RWPE2 (cell line): ENCODE measurements at regions not wholly inside any gene's neighbourhood (a gene's known extent, or its start where the extent isn't known, plus 50 kb on each side); places are given as distances from the start of the nearest gene placed in this dataset.

Experiments
- ATAC-seq: fragments of 200-7000 bp; cut with Tn5 transposase; 3 replicates; pipeline ENCODE4 v1.9.1; 2021; ENCODE audit warnings: low read depth
- DNase-seq: peaks from one replicate; pipeline ENCODE4 v3.0.0-alpha.2; 2020; ENCODE audit warnings: low spot score
- H3K27ac ChIP-seq: fragments of 450-650 bp; 2 replicates; pipeline ENCODE4 v1.5.1; 2017; ENCODE audit warnings: mild to moderate bottlenecking; ENCODE audit not compliant: poor library complexity, severe bottlenecking
- H3K27me3 ChIP-seq: fragments of 250-450 bp; sonication (Bioruptor Pico); 2 replicates; pipeline ENCODE4 v1.5.1; 2021; ENCODE audit warnings: mild to moderate bottlenecking, moderate library complexity; ENCODE audit not compliant: insufficient read depth, poor library complexity, severe bottlenecking
- H3K36me3 ChIP-seq: fragments of 250-450 bp; sonication (Bioruptor Pico); 2 replicates; pipeline ENCODE4 v1.5.1; 2020; ENCODE audit warnings: low read depth, mild to moderate bottlenecking, moderate library complexity
- H3K4me1 ChIP-seq: fragments of 250-450 bp; sonication (Bioruptor Pico); 2 replicates; pipeline ENCODE4 v1.5.1; 2021; ENCODE audit warnings: mild to moderate bottlenecking, moderate library complexity; ENCODE audit not compliant: insufficient read depth, poor library complexity, severe bottlenecking
- H3K4me3 ChIP-seq: fragments of 250-450 bp; sonication (Bioruptor Pico); 2 replicates; pipeline ENCODE4 v1.5.1; 2021; ENCODE audit warnings: mild to moderate bottlenecking, moderate library complexity; ENCODE audit not compliant: severe bottlenecking
- H3K9me3 ChIP-seq: fragments of 250-450 bp; sonication (Bioruptor Pico); 2 replicates; pipeline ENCODE4 v1.5.1; 2021; ENCODE audit warnings: mild to moderate bottlenecking, moderate library complexity; ENCODE audit not compliant: severe bottlenecking
- TF ChIP-seq, protein P1 (sequence below): fragments of 450-650 bp; IDR thresholded peaks from one replicate; pipeline ENCODE4 v1.5.1; 2017; ENCODE audit warnings: mild to moderate bottlenecking, moderate library complexity; ENCODE audit not compliant: poor library complexity, severe bottlenecking

DNA sequence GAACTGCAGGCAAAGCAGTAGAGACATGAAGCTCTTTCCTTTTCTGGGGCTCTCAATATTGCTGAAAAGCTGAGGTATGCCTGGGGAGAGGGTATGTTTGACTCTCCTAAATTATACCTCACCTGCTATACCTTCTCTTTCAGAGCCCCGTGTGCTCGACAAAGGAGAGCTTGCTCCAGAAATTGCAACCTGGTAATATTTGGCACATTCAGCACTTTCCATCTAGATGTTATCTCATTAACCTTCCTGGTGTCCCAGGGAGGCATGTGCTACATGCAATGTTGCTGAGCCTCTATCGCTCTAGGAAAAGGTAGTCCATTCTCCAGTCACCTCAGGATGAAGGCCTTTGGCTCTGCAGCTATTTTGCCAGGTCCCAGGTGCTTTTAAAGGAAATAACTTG lies 78.5 kb upstream of the ZSWIM6 start:
- Histone ChIP-seq H3K4me1 (peaks cover 5% of the 10 kb centered on the region), H3K9me3 (no peaks in the 10 kb centered on the region), H3K36me3 (peaks cover 5% of the 10 kb centered on the region; the same call in 1 of the 2 replicates), H3K27ac (no peak overlapping the region), H3K27me3 (no peaks in the 10 kb centered on the region), H3K4me3 (no peak overlapping the region)
- TF ChIP-seq, protein P1, sequence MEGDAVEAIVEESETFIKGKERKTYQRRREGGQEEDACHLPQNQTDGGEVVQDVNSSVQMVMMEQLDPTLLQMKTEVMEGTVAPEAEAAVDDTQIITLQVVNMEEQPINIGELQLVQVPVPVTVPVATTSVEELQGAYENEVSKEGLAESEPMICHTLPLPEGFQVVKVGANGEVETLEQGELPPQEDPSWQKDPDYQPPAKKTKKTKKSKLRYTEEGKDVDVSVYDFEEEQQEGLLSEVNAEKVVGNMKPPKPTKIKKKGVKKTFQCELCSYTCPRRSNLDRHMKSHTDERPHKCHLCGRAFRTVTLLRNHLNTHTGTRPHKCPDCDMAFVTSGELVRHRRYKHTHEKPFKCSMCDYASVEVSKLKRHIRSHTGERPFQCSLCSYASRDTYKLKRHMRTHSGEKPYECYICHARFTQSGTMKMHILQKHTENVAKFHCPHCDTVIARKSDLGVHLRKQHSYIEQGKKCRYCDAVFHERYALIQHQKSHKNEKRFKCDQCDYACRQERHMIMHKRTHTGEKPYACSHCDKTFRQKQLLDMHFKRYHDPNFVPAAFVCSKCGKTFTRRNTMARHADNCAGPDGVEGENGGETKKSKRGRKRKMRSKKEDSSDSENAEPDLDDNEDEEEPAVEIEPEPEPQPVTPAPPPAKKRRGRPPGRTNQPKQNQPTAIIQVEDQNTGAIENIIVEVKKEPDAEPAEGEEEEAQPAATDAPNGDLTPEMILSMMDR = no peak
- no peak for ATAC-seq
- no peak for DNase-seq

DNA sequence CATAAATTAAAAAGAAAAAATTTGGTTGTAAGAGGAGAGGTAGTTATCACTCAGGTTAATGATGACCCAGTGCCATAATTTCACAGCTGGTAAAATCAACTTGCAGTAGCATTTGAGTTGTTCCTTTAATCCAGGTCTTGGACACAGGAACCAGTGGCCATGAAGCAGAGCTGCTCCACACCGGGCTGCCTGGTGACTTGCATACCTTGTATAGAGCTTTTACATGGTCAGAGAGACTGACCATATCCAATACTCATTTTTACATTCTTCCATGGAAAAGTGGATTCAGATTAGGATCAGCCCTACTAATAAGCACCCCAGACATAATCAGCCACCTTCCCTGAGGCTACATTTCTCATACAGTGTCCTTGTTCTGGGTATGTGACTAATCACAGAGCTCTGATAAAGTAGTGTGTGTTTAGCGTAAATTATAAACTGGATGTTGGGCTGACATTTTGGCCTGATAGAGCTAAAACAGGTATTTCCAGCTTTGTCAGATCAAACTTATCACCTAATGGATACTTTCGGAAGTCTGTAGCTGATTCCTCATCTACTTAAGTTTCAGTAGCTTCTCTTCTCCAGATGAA lies 77.0 kb upstream of the ZSWIM6 start:
- H3K27me3 ChIP-seq = no peaks in the 10 kb centered on the region
- DNase-seq (no peak), ATAC-seq (peak; percentile 79)
- no peak overlapping the region for H3K4me3 ChIP-seq
- peaks cover 5% of the 10 kb centered on the region for H3K4me1 ChIP-seq
- TF ChIP-seq, protein P1 = no peak
- peaks cover 5% of the 10 kb centered on the region; the same call in 1 of the 2 replicates for H3K36me3 ChIP-seq
- H3K27ac ChIP-seq = no peak overlapping the region
- no peaks in the 10 kb centered on the region for H3K9me3 ChIP-seq

DNA sequence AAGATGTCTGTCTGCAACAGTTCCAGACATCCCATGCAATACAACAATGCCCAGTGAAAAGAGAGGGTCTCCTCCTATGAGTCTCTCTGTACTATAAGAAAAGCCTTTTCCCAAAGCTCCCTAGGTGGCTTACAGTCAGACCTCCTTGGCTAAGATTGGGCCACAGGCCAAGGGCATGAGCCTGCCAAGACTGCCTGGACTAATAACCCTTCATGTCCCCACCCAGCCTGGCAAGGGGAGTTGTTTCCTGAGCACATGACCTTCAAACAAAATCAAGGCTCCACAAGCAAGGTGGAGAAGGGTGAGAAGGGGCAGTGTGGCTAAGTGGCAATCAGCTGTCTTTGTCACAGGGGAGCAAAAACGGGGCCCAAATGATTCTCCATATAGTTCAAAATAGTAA lies 75.6 kb upstream of the ZSWIM6 start:
- TF ChIP-seq, protein P1 = no peak

DNA sequence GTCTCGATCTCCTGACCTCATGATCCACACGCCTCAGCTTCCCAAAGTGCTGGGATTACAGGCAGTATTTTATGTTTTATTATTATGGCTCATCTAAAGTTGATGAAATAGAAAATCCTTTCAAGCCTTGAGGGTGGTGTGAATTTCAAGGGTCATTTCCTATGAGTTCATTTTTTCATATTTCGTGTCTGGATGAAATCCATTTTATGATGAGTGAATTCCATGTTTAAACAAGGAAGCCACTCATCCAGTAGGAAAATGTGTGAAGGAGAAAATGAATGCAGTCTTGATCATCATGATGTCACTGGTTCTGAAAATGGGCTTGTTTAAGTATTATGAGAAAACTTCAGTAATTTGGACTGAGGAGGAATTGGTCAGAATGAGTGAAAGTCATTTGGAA lies 74.6 kb upstream of the ZSWIM6 start:
- no peak overlapping the region for H3K4me3 ChIP-seq
- ATAC-seq (no peak), DNase-seq (no peak)
- H3K4me1 ChIP-seq = peaks cover 5% of the 10 kb centered on the region
- no peaks in the 10 kb centered on the region for H3K9me3 ChIP-seq
- no peaks in the 10 kb centered on the region for H3K27me3 ChIP-seq
- H3K27ac ChIP-seq = no peak overlapping the region
- H3K36me3 ChIP-seq = no peaks in the 10 kb centered on the region
- TF ChIP-seq, protein P1 = no peak

More for the DNA sequence above, 75.6 kb upstream of the ZSWIM6 start:
- Histone ChIP-seq H3K27me3 (no peaks in the 10 kb centered on the region), H3K4me3 (no peak overlapping the region), H3K4me1 (peaks cover 5% of the 10 kb centered on the region), H3K27ac (no peak overlapping the region), H3K36me3 (no peaks in the 10 kb centered on the region), H3K9me3 (no peaks in the 10 kb centered on the region)
- no peak for DNase-seq
- ATAC-seq = peak; percentile 19; the same call in 1 of the 3 replicates

DNA sequence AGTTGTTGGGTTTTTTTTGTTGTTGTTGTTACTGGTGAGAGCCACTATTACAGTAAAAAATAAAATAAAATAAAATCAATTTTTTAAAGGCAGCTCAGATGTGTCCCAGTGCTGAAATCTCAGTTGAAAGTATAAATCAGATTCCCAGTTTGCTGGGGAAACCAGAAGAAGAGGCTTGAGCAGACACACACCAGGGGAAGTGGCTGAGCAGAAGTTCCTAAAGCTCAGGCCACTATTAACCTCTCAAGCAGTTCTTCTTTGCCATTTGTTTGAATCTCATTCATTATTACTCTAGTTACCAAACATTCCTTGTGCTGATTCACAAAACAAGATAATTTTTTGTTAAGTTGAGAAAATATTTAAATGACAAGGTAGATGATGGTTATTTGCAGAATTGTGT lies 70.9 kb upstream of the ZSWIM6 start:
- Histone ChIP-seq H3K36me3 (no peaks in the 10 kb centered on the region), H3K27ac (no peak overlapping the region), H3K9me3 (no peaks in the 10 kb centered on the region), H3K27me3 (no peaks in the 10 kb centered on the region), H3K4me3 (no peak overlapping the region), H3K4me1 (no peaks in the 10 kb centered on the region)
- TF ChIP-seq, protein P1 = no peak
- no peak for ATAC-seq
- no peak for DNase-seq
